Neural cell (in vitro differentiated cells): ENCODE measurements at regions not wholly inside any gene's neighbourhood (a gene's known extent, or its start where the extent isn't known, plus 50 kb on each side); places are given as distances from the start of the nearest gene placed in this dataset.

Experiments
- CTCF ChIP-seq: fragments of 450-650 bp; IDR thresholded peaks from 2 replicates; pipeline ENCODE4 v1.5.1; 2014; ENCODE audit warnings: antibody characterized with exemption, mild to moderate bottlenecking, moderate library complexity; ENCODE audit not compliant: poor library complexity, severe bottlenecking
- EP300 ChIP-seq: fragments of 450-650 bp; conservative IDR thresholded peaks from 2 replicates; pipeline ENCODE4 v1.6.1; 2014; ENCODE audit warnings: antibody characterized with exemption, mild to moderate bottlenecking, moderate library complexity; ENCODE audit not compliant: poor library complexity, severe bottlenecking
- EZH2 ChIP-seq: fragments of 200-600, 300-800 bp; shearing (Covaris generic), sonication (generic); IDR thresholded peaks from 2 replicates; pipeline ENCODE4 v1.6.1; 2014; ENCODE audit warnings: antibody characterized with exemption, low read length, borderline replicate concordance, mild to moderate bottlenecking; ENCODE audit not compliant: insufficient read depth, poor library complexity, severe bottlenecking
- RAD21 ChIP-seq: fragments of 450-650 bp; conservative IDR thresholded peaks from 2 replicates; pipeline ENCODE4 v1.6.1; 2014; ENCODE audit warnings: antibody characterized with exemption, mild to moderate bottlenecking, moderate library complexity
- SMC3 ChIP-seq: fragments of 450-650 bp; conservative IDR thresholded peaks from 2 replicates; pipeline ENCODE4 v1.6.1; 2014; ENCODE audit warnings: antibody characterized with exemption, mild to moderate bottlenecking, moderate library complexity; ENCODE audit not compliant: poor library complexity
- TAF1 ChIP-seq: IDR thresholded peaks from 2 replicates; pipeline ENCODE4 v1.6.1; 2012; ENCODE audit warnings: low read depth

DNA sequence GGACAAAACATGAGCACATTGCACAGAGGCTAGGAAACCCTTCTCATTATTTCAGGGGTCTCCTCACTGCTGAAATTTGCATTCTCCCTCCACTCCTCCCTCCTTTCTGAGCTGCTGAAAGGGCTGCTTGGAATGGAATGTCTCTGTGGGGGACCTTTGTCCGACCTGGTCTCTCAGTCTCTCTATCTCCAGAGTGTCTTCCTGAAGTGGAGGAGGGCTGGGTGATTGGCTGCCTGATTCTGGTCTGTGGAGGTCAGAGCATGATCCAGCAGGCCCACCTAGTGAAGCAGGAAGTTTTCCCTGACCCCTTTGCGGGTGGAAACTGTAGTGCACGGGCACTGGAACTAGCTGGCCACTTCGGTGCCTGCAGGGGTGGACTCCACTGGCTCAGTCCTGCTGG lies 560.5 kb upstream of the HS6ST1 start:
- TF ChIP-seq CTCF (no peak), TAF1 (no peak), EZH2 (no peak), SMC3 (no peak), RAD21 (no peak), EP300 (no peak)
